Fibroblast of pulmonary artery (primary cell): ENCODE measurements at regions not wholly inside any gene's neighbourhood (a gene's known extent, or its start where the extent isn't known, plus 50 kb on each side); places are given as distances from the start of the nearest gene placed in this dataset.

Source experiments
- DNase-seq: peaks from one replicate; pipeline ENCODE4 v3.0.0-alpha.2; 2010; ENCODE audit warnings: low read depth
- H3K4me3 ChIP-seq: replicated peaks from 2 replicates; pipeline ENCODE4 v1.5.1; 2011; ENCODE audit warnings: low read depth, mild to moderate bottlenecking, control low read depth, low read length, moderate library complexity
- CTCF ChIP-seq: IDR thresholded peaks from 2 replicates; pipeline ENCODE4 v1.5.1; 2011; ENCODE audit warnings: mild to moderate bottlenecking, control low read depth, low read length, inconsistent platforms; ENCODE audit errors: missing control alignments

- DNase-seq = no peak
- no peak overlapping the region for H3K4me3 ChIP-seq
- no peak for TF ChIP-seq CTCF
Observed at GRCh38 chr5:35282810-35283209, 52.5 kb upstream of the PRLR start.

- no peak for TF ChIP-seq CTCF
- no peak overlapping the region for H3K4me3 ChIP-seq
- no peak for DNase-seq
Observed at GRCh38 chr5:35281613-35282012, 51.3 kb upstream of the PRLR start.
